ENCODE measurements at regions not wholly inside any gene's neighbourhood (a gene's known extent, or its start where the extent isn't known, plus 50 kb on each side); places are given as distances from the start of the nearest gene placed in this dataset.

- TF ChIP-seq CTCF (IDR thresholded peaks at IDR 0.05): no peak
- no peak for TF ChIP-seq EZH2 (IDR thresholded peaks at IDR 0.05; ENCODE audit: borderline replicate concordance, insufficient read depth, low read depth, low read length, poor library complexity, severe bottlenecking)
Measured at GRCh38 chr20:55472704-55473103, 532.6 kb downstream of the CBLN4 start.
